GM21576 (cell line): ENCODE measurements at regions not wholly inside any gene's neighbourhood (a gene's known extent, or its start where the extent isn't known, plus 50 kb on each side); places are given as distances from the start of the nearest gene placed in this dataset.

ENCODE experiments used
- ATAC-seq: cut with Tn5 transposase; IDR thresholded peaks from one replicate; pipeline ENCODE4 v1.9.1; 2021; ENCODE audit warnings: mild to moderate bottlenecking, moderate library complexity; ENCODE audit not compliant: unreplicated experiment

DNA sequence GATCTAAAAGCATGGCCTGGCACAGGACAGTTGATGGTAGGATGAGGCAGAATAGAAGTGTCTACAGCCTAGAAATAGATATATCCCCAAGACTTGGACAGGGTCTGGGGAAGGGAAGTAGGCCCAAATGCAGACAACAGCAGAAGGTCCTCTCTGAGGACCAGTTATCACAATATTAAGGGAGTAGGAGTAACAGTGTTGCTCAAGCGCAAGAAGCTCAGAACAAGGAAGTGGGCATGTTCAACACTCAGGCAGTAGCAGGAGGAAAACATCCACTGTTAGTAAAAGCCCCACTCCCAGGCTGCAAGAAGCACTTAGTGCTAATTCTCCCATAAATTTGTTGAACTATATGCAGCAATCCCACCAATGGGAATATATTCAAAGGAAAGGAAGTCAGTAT, 314.7 kb downstream of the METTL4 start:
- ATAC-seq = no peak

GRCh38 chr18:2258954-2259353, 312.4 kb downstream of the METTL4 start:
- no peak for ATAC-seq

- no peak for ATAC-seq
These were observed 307.9 kb downstream of the METTL4 start for GRCh38 chr18:2263303-2263890.

GRCh38 chr18:2274613-2275012, 296.7 kb downstream of the METTL4 start:
- no peak for ATAC-seq

DNA sequence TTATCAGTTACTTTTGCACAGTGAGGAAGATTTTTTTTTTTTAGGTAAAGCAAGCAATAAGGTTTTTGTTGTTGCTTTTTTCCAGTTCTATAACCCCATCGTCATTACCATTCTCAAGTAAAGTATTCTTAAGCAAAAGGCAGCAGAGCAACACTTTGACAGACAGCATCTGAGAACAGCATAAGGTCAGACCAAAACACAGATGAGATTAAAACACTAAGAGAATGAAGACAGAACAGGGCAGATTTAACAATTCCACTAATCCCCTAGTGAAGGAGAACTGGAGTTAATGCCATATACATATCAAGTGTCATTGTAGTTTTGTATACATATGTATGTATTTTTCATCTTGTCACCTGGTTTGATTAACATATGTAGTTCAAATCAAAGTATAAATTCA, 290.2 kb downstream of the METTL4 start:
- no peak for ATAC-seq

DNA sequence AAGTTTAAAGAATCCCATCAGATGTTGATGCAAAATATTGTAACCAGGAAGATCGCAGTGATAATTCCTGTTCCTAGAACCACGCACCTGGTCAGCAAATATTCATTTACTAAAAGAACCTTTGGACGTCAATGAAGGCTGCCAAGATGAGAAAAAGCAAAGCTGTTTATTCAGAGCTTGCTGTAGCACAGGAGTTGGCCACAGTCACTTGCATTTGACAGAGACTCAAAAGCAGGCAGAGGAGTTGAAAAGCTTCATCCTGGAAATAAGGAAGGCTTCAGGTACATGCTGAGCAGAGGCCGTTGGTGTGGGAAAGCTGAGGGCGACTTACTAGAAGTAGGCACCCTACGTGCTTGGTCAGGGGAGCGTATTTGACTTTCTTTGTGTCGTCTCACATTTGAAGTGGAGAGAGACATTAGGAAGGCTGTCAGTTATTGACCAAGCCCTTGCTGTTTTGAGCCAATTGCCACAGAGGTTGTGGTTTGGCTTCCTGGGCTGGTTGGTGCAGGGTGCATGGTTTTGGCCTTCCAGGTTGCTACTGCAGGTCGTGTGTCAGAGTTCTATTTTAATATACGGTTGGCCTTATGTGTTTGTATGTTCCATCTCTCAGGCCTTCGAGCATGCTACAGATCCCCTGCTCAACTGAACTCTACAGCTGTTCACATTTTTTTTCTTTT, 289.6 kb downstream of the METTL4 start:
- ATAC-seq = no peak

- no peak for ATAC-seq
These were observed 278.0 kb downstream of the METTL4 start for GRCh38 chr18:2293109-2293839.

DNA sequence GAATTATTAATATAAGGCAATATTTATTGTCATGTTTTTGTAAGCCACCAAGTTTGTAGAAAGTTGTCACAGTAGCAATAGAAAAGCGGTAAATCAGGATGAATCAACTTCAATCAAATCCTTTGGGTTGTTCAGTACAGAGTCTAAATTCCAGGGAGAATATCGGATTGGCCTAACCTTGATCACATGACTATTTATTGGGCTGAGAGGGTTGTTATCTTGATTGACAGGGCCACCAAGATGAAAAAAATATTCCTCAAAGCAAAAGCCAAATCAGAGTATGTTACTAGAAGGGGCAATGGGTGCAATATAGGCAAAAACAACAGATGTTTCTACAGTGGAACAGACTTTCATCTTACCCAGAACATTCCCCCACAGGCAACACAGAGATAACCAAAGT, 270.0 kb downstream of the METTL4 start:
- no peak for ATAC-seq

GRCh38 chr18:2302012-2302411, 269.3 kb downstream of the METTL4 start:
- ATAC-seq = no peak

DNA sequence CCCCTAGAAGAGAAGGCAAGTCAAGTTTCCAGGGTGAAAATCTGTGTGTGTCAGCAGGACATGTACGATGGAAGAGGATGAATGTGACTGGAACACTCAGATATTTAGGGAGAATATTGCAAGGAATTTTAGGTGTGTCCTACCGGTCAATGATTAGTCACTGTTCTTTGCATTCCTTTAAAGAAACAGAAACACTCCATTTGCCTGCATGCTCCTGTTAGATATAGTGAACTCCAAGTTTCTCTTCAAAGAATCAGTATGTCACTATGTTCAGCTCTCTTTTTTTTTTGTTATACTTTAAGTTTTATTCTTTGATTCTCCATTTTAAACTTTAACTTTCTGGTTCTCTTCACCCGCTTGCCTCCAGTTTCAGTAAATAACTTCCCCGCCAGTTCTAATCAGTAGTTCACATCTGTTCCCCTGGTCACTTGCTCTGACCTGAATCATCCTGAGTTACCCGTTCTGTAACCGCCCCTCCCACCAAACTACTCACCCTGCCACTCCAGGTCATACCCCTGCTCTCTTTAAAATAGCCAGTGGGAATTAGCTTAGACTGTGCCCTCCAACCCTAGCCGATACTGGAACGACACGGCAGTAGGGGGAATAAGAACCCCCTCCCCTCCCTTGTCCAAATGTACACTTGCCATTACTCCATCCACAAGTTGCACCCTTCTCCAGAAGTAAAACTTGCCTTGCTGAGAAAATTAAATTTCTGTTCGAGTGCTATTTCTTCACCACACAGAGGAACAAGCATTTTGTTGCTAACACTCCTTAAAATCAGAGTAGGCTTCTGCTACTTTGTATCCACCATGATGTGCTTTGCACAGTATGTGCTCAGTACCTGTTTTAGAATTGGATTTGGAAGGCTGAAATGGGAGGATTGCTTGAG, 268.4 kb downstream of the METTL4 start:
- ATAC-seq = no peak

DNA sequence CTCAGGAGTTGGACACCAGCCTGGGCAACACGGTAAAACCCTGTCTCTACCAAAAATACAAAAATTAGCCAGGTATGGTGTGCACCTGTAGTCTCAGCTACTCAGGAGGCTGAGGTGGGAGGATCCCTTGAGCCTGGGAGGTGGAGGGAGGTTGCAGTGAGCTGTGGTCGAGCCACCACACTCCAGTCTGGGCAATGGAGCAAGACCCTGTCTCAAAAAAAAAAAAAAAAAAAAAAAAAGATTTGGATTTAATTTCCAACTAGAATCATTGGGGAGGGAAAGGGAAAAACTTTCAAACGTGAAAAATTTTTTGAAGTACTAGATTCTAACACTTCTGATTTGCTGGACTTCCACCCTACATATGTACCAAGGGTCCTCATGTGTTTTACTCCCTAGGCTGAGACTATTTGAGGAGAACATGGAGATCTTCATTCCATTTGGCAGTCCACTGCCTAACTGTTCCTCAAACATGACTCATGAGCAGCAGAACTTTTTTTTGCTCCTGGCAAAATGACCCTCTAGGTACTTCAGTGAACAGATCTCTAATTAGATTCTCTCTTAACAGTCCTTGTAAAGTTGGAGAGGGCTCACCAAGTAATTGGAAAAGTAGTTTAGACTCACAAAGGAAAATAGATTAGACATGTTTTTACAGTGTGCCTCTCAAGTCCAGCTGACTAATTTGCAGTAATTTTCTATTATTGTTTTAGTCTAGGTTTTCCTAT, 267.6 kb downstream of the METTL4 start:
- ATAC-seq = no peak

DNA sequence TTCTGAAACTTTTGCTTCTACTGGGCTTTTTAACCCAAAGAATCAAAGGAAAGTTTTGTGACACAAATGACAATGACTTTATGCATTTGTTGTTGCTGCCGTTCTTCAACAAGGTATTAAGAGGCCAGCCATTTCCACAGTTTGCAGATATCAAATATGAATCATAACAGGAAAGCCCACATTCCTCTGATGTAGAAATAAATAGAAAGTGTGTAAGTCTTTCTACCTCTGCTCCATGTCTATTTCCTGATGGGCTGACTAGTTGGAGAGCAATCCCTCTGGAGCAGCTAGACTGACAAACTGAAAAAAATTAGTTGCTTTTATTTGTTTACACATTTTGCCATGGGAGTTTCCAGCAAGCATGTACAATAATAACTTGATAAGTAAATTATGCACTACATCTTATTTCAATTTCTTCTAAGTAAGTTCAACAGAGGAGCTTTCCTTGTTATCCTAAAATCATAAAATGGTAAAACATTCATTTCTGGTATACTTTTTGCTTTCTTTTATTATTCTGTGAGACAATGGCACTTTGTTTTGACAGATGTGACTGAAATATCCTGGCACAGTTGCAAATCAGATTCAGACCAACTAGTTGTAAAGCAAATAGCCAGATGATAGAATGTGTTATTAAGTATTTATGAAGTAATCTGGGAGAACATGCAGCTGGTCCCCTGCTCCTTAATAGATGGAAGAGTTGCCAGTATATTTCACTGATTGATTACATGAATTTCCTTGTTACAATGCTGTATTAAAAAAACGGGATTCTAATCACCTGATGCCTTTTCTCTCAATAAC, 266.7 kb downstream of the METTL4 start:
- no peak for ATAC-seq

- ATAC-seq = no peak
These were observed 264.7 kb downstream of the METTL4 start for GRCh38 chr18:2306606-2307005.

- ATAC-seq = no peak
These were observed 260.4 kb downstream of the METTL4 start for GRCh38 chr18:2310886-2311285.

GRCh38 chr18:2312440-2312839, 258.9 kb downstream of the METTL4 start:
- peak; percentile 80 for ATAC-seq

DNA sequence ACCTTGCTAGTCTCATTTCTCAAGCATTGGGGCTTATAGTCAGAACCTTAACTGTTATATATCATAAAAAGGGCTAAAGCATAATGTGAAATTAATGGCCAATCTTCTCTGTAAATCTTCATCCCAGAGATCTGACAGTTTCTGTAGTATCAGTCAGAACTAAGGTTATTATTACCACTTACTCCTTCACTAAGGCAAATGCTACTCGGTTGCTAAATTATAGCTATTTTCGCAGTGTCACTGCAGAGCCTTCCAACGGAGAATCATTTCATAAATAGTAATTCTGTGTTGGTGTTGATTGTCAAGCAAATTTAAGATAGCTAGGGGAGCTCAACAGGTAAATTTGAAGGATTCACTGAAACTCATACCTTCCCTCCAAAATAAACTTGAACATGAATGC, 258.0 kb downstream of the METTL4 start:
- no peak for ATAC-seq

DNA sequence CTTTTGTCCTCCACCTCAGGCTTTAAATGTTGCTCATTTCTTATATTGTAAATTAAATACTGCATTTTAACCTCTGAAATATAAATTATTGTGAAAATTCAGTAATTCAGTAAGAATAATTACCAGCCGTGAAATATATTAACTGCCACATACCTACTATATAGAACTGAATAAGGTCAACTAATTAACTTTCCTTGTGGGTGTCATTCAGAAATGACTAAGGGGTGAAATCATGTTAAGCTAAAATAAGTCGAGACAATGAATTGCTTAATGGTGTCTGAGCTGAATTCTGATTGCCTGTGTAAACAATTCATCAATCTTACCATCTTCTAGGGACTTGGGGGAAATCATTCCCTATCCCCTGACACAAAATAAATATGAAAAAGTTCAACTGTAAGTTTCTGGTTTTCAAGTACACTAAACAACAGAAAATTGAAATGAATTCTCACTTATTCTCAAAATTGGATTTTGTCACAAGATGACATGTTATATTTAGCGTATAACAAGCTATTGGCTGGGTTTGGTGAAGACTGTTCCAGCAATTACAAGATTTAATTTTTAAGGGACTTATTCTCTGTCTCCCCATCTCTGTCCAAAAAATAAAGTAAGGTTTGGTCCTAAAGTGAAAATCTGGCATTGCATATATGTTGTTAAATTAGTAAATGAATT, 255.1 kb downstream of the METTL4 start:
- no peak for ATAC-seq

- ATAC-seq = no peak
These were observed 254.3 kb downstream of the METTL4 start for GRCh38 chr18:2316751-2317696.
